Fibroblast of mammary gland (primary cell): ENCODE measurements at regions not wholly inside any gene's neighbourhood (a gene's known extent, or its start where the extent isn't known, plus 50 kb on each side); places are given as distances from the start of the nearest gene placed in this dataset.

Experiments
- DNase-seq: peaks from one replicate; pipeline ENCODE4 v3.0.0-alpha.2; 2010; ENCODE audit warnings: low read depth
- H3K4me3 ChIP-seq: 2 replicates; pipeline ENCODE4 v1.5.1; 2011; ENCODE audit warnings: low read depth, mild to moderate bottlenecking, low read length, moderate library complexity; ENCODE audit not compliant: control insufficient read depth
- CTCF ChIP-seq: conservative IDR thresholded peaks from 2 replicates; pipeline ENCODE4 v1.5.1; 2011; ENCODE audit warnings: low read depth, low read length, inconsistent platforms; ENCODE audit not compliant: control insufficient read depth, insufficient read depth

- no peak for DNase-seq
- no peak overlapping the region for H3K4me3 ChIP-seq
- TF ChIP-seq CTCF: no peak
These were observed 149.3 kb upstream of the STXBP5 start for GRCh38 chr6:147054871-147055270.

GRCh38 chr6:147055821-147056392 is 148.3 kb upstream of the STXBP5 start:
- no peak for DNase-seq
- TF ChIP-seq CTCF: no peak

GRCh38 chr6:147057188-147057587 is 147.0 kb upstream of the STXBP5 start:
- no peak for DNase-seq
- TF ChIP-seq CTCF: no peak
- no peak overlapping the region for H3K4me3 ChIP-seq

More at GRCh38 chr6:147055821-147056392, 148.3 kb upstream of the STXBP5 start:
- H3K4me3 ChIP-seq: no peak overlapping the region

- no peak overlapping the region for H3K4me3 ChIP-seq
- TF ChIP-seq CTCF: no peak
- DNase-seq: no peak
These were observed 146.4 kb upstream of the STXBP5 start for GRCh38 chr6:147057705-147058342.

GRCh38 chr6:147058786-147059385 is 145.3 kb upstream of the STXBP5 start:
- no peak for TF ChIP-seq CTCF
- DNase-seq: peak; percentile 23

GRCh38 chr6:147060636-147061035 is 143.6 kb upstream of the STXBP5 start:
- no peak for DNase-seq
- no peak overlapping the region for H3K4me3 ChIP-seq
- TF ChIP-seq CTCF: no peak

More at GRCh38 chr6:147058786-147059385, 145.3 kb upstream of the STXBP5 start:
- no peak overlapping the region for H3K4me3 ChIP-seq
